ENCODE measurements at regions not wholly inside any gene's neighbourhood (a gene's known extent, or its start where the extent isn't known, plus 50 kb on each side); places are given as distances from the start of the nearest gene placed in this dataset.
A peak's percentile ranks its signal among the peaks of the same experiment; 100 is the strongest.

DNA sequence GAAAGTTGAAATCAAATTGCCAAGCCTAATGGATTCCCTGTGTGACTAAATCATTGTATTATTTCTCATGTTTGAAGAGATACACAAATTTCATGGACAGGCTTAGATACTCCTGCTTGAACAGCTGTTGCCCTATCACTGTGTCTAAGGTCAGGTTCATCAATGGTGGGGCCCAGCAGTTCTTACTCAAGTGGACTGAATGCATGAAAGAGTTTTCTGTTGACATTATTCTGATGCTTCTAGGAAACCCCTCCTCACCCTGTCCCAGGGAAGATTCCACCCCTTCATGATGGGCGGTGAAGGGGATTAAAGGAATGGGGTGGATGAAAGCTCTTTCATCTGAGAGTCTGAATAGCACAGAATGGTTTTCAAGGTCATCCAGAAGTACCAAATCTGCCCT, 148.8 kb downstream of the INO80D start:
- no peak for DNase-seq (ENCODE audit: low read depth in 2 of 2)

DNA sequence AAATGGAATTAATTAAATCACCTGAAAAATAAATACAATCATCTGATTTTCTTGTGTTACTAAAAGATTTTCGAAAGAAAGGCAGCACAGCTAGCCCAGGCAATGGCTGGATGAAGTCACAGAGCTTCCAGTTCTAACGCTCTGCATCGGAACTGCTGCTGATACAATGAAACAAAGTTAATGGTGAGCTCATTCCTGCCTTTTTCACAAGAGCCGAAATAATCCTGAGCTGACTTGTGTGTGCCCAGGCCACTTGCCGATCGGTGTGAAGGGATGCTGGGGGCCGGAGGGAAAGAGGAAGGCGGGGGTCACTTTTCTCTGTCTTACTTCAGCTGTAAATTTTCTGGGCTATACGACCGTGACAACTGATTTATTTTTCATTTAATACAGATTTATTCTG, 149.5 kb downstream of the INO80D start:
- no peak for DNase-seq (ENCODE audit: low read depth in 2 of 2)

GRCh38 chr2:205934443-205934842, 151.5 kb downstream of the INO80D start:
- DNase-seq (ENCODE audit: low read depth in 2 of 2) = no peak

DNA sequence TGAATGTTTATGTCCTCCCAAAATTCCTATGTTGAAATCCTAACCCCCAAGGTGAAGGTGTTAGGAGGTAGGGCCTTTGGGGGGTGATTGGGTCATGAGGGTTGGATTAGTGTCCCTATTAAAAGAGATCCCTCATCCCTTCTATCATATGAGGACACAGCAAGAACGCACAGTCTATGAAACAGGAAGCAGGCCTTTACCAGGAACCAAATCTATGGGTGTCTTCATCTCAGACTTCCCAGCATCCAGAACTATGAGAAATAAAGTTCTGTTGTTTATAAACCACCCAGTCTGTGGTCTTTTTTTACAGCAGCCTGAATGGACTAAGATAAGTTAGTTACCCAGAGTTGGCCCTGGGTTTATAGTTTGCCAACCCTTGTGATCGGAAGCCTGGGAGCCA, 153.1 kb downstream of the INO80D start:
- no peak for DNase-seq (ENCODE audit: low read depth in 2 of 2)

GRCh38 chr2:205931388-205931787, 154.6 kb downstream of the INO80D start:
- no peak for DNase-seq (ENCODE audit: low read depth in 2 of 2)

- DNase-seq (ENCODE audit: low read depth in 2 of 2) = no peak
These were observed 155.8 kb downstream of the INO80D start for GRCh38 chr2:205930209-205930608.

GRCh38 chr2:205929246-205929942, 156.6 kb downstream of the INO80D start:
- DNase-seq (ENCODE audit: low read depth in 2 of 2) = no peak

GRCh38 chr2:205925373-205926337, 160.3 kb downstream of the INO80D start:
- DNase-seq (ENCODE audit: low read depth in 2 of 2) = peak in 1 of 2 experiments; percentile 15

GRCh38 chr2:205924676-205925075, 161.3 kb downstream of the INO80D start:
- no peak for DNase-seq (ENCODE audit: low read depth in 2 of 2)

DNA sequence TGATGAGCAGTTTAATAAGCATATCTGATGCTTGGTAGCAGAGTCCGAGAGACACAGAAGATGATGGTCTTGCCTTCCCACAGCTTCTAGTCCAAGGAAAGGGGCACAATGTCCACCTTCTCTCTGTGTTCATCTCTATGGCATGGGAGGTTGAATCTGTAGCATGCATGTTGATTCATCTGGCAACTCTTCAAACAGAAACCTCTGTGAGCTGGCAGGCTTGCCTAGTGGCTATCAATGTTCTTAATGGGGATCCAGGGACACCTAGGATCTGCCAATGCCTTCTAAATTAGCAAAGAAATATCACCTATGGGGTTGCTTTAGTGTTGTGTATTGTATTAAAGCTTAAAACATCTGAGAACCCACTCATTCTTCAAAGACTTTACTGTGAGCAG, 170.8 kb downstream of the INO80D start:
- DNase-seq (ENCODE audit: low read depth in 2 of 2) = no peak

DNA sequence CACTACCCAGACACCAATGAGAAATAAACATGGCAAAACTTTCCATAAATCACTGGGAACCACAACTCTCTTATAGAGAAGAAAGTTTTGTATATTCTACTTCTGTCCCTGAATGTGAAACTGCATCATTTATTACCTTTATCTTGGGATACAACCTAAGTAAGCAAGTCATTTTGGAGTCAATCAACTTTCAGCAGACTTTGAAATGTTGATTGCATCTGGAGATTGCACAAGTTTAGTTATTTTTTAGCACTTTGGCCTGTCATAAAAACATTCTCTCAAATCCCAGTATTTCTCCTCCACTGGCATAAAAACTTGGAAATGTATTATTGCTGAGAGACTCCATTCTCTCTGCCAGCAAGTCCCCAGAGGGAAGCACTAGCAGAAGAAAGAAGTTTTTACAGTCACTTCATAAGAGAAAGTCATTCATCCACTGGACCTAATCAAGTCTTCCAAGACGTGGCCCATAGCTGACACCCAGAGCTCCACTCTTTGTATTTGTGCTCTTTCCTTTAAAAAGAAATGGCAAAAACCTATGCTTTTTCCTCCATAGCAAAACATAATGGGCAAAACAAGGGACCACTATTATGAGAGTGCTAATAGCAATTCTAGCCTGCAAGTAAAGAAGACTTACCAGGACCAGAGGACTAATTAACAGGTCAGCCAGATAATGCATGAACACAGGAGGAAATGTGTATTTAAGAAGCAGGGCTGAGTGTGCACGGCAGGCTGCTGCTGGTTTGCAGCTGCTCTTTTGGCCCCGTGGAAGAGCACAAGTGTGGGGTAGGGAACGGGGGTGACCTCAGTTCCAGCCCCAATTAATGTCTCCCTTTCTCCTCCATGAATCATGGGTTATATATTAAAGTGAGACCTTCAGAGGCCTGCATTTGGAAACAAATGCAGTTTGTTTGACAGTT, 171.5 kb downstream of the INO80D start:
- no peak for DNase-seq (ENCODE audit: low read depth in 2 of 2)

DNA sequence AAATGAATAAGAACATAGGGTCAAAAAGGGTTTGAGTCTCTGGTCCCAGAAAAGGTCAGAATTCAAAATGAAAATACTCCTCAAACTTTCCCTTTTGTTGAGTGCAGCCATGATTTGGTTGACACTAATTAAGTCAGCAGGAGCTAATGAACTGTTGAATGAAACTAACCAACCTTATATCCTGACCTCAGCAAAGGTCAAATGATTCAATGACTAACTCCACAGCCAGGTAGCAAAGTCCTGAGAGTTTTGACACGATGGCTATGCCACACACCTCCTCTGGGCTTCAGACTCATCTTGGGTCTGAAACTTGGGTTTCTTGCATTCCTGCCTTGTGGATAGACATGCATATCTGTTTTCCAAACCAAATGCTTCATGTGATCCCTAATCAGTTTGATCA, 172.3 kb downstream of the INO80D start:
- DNase-seq (ENCODE audit: low read depth in 2 of 2) = no peak

GRCh38 chr2:205911306-205911705, 174.7 kb downstream of the INO80D start:
- DNase-seq (ENCODE audit: low read depth in 2 of 2) = no peak

- DNase-seq (ENCODE audit: low read depth in 2 of 2) = no peak
These were observed 176.8 kb downstream of the INO80D start for GRCh38 chr2:205909184-205909572.

DNA sequence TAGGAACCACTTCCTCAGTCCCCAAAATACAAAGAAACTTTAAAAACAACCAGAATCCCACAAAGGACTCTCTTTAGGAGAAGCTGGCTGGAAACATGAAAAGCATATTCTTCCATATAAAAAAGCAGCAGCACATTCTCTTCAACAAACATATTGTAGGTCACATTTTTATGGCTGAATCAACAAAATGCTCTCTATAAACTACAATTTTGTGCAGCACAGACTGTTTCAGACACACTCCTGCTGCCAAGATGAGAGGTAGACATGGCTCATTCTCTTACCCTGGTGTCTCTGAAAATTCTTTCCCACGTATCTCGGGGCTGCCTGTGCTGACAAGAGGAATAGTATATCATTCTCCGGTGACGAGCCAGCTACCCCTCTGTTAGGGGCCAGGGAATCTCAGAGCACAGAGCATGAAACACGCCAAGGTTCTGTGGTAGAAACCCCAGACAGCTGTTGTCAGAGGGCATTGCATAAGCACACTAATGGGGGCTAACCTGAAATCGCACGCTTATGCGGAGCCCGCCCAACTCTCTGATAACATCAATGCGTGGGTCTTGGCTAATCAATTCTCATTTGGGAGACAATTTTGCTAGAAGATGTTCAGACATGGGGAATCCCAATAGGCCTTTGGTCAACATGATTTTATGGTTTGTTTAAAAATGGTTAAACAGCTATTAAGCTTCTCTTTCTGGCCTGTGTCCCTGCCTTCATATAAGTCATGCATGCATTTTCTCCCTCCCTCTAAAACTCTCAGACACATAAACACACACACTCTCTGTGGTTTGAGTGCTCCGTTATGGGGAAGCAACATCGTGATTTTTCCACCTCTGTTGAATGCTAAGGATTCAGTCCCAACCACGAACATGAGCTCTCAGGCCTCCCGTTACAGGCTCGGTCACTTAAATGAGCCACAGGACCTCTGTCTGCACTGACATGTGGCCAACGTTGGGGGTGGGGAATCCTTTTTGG, 177.5 kb downstream of the INO80D start:
- DNase-seq (ENCODE audit: low read depth in 2 of 2) = peak; percentile 45 to 53

- DNase-seq (ENCODE audit: low read depth in 2 of 2) = no peak
These were observed 179.6 kb downstream of the INO80D start for GRCh38 chr2:205906419-205906818.

GRCh38 chr2:205905576-205905975, 180.4 kb downstream of the INO80D start:
- DNase-seq (ENCODE audit: low read depth in 2 of 2) = no peak

DNA sequence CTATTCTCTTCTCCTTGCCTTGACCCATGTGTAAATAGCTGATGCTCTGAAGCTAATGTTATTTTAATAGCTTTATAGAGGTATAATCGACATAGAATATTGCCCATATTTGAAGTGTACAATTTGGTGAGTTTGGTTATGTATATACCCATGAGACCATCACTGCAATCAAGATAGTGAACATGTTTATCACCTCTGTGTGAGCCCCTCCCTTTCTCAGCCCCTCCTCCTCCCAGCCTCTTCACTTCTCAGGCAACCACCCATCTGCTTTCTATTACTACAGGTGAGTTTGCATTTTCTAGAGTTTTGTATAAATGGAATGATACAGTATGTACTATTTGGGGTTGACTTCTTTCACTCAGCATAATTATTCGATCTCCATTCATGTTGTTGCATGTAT, 181.1 kb downstream of the INO80D start:
- no peak for DNase-seq (ENCODE audit: low read depth in 2 of 2)

DNA sequence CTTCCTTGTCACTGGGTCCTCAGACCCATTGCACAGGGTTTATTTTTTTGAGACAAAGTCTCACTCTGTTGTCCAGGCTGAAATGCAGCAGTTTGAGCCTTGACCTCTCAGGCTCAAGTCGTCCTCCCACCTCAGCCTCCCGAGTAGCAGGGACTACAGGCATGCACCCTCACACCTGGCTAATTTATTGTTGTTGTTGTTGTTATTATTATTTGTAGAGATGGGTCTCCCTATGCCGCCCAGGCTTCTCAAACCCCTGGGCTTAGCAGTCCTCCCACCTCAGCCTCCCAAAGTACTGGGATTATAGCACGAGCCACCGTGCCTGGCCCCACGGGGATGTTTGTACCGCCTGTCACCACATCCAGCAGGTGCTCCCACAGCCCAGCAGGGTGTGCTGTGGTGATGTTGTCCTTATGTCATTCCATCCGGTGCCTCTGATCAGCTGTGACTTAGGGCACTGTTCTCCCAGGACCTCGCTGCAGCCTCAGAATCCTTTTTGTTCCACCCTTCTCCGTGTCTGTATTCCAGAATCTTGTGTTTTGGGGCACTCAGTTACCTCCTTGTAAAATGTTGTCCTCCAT, 182.3 kb downstream of the INO80D start:
- DNase-seq (ENCODE audit: low read depth in 2 of 2) = no peak

- no peak for DNase-seq (ENCODE audit: low read depth in 2 of 2)
These were observed 183.1 kb downstream of the INO80D start for GRCh38 chr2:205902900-205903237.

Data from fibroblast of skin of left biceps (primary cell).